T-helper 17 cell (primary cell): ENCODE measurements at regions not wholly inside any gene's neighbourhood (a gene's known extent, or its start where the extent isn't known, plus 50 kb on each side); places are given as distances from the start of the nearest gene placed in this dataset.

Source experiments
- ATAC-seq: fragments of 150-1000 bp; cut with Tn5 transposase; 2 replicates; pipeline ENCODE4 v1.10.0; 2021; ENCODE audit warnings: mild to moderate bottlenecking, moderate library complexity
- DNase-seq, 3 donors: peaks; one replicate each; pipeline versions ENCODE4 v3.0.0 to v3.0.0-alpha.2; 2020 to 2021
- H3K9me3 ChIP-seq: one replicate; pipeline ENCODE4 v1.7.0; 2013; ENCODE audit warnings: low read length, mild to moderate bottlenecking; ENCODE audit not compliant: control insufficient read depth, poor library complexity, severe bottlenecking
- H3K27ac Mint-ChIP-seq: one replicate; pipeline ENCODE4 v1.8.0; 2022; ENCODE audit warnings: mild to moderate bottlenecking, moderate library complexity, mixed read lengths
- H3K27me3 Mint-ChIP-seq: one replicate; pipeline ENCODE4 v1.8.0; 2022; ENCODE audit warnings: mixed read lengths
- H3K36me3 Mint-ChIP-seq: one replicate; pipeline ENCODE4 v1.8.0; 2022; ENCODE audit warnings: low read depth, mixed read lengths
- H3K4me1 Mint-ChIP-seq: one replicate; pipeline ENCODE4 v1.8.0; 2022; ENCODE audit warnings: mild to moderate bottlenecking, mixed read lengths
- H3K4me3 Mint-ChIP-seq: one replicate; pipeline ENCODE4 v1.8.0; 2022; ENCODE audit warnings: mild to moderate bottlenecking, moderate library complexity, mixed read lengths

GRCh38 chr6:104607501-104607900 lies 252.2 kb downstream of the HACE1 start:
- no peak overlapping the region for H3K4me3 Mint-ChIP-seq
- no peak for DNase-seq
- peaks cover 2% of the 10 kb centered on the region for H3K4me1 Mint-ChIP-seq
- H3K36me3 Mint-ChIP-seq, result peaks cover 2% of the 10 kb centered on the region
- H3K9me3 ChIP-seq, result no peaks in the 10 kb centered on the region
- peaks cover 13% of the 10 kb centered on the region for H3K27me3 Mint-ChIP-seq
- no peak for ATAC-seq
- H3K27ac Mint-ChIP-seq, result no peak overlapping the region

- H3K9me3 ChIP-seq, result no peaks in the 10 kb centered on the region
- H3K4me3 Mint-ChIP-seq, result no peak overlapping the region
- peaks cover 2% of the 10 kb centered on the region for H3K4me1 Mint-ChIP-seq
- no peak overlapping the region for H3K27ac Mint-ChIP-seq
- peaks cover 2% of the 10 kb centered on the region for H3K36me3 Mint-ChIP-seq
- H3K27me3 Mint-ChIP-seq, result peaks cover 13% of the 10 kb centered on the region
- DNase-seq (no peak), ATAC-seq (no peak)
These were observed 253.4 kb downstream of the HACE1 start for GRCh38 chr6:104606361-104606760.

- no peak overlapping the region for H3K4me3 Mint-ChIP-seq
- no peak overlapping the region for H3K27ac Mint-ChIP-seq
- H3K9me3 ChIP-seq, result no peaks in the 10 kb centered on the region
- DNase-seq, result no peak
- no peak for ATAC-seq
- H3K4me1 Mint-ChIP-seq, result peaks cover 2% of the 10 kb centered on the region
- peaks cover 13% of the 10 kb centered on the region for H3K27me3 Mint-ChIP-seq
- peaks cover 2% of the 10 kb centered on the region for H3K36me3 Mint-ChIP-seq
These were observed 255.0 kb downstream of the HACE1 start for GRCh38 chr6:104604685-104605084.

- H3K9me3 ChIP-seq, result no peaks in the 10 kb centered on the region
- Mint-ChIP-seq H3K4me1 (no peaks in the 10 kb centered on the region), H3K4me3 (no peak overlapping the region), H3K36me3 (no peaks in the 10 kb centered on the region), H3K27ac (no peak overlapping the region), H3K27me3 (peaks cover 4% of the 10 kb centered on the region)
- ATAC-seq, result no peak
- no peak for DNase-seq
These were observed 256.5 kb downstream of the HACE1 start for GRCh38 chr6:104603108-104603745.

GRCh38 chr6:104601721-104602120 lies 258.0 kb downstream of the HACE1 start:
- H3K4me1 Mint-ChIP-seq, result no peaks in the 10 kb centered on the region
- H3K36me3 Mint-ChIP-seq, result no peaks in the 10 kb centered on the region
- no peak for DNase-seq
- ATAC-seq, result no peak
- H3K9me3 ChIP-seq, result no peaks in the 10 kb centered on the region
- H3K27me3 Mint-ChIP-seq, result no peaks in the 10 kb centered on the region
- no peak overlapping the region for H3K27ac Mint-ChIP-seq
- no peak overlapping the region for H3K4me3 Mint-ChIP-seq

- Mint-ChIP-seq H3K27me3 (no peaks in the 10 kb centered on the region), H3K27ac (no peak overlapping the region), H3K36me3 (no peaks in the 10 kb centered on the region), H3K4me3 (no peak overlapping the region), H3K4me1 (no peaks in the 10 kb centered on the region)
- H3K9me3 ChIP-seq, result no peaks in the 10 kb centered on the region
- DNase-seq (no peak), ATAC-seq (no peak)
These were observed 258.5 kb downstream of the HACE1 start for GRCh38 chr6:104601131-104601651.

- ATAC-seq (no peak), DNase-seq (no peak)
- Mint-ChIP-seq H3K4me3 (no peak overlapping the region), H3K27ac (no peak overlapping the region), H3K36me3 (no peaks in the 10 kb centered on the region), H3K4me1 (no peaks in the 10 kb centered on the region), H3K27me3 (no peaks in the 10 kb centered on the region)
- no peaks in the 10 kb centered on the region for H3K9me3 ChIP-seq
These were observed 259.1 kb downstream of the HACE1 start for GRCh38 chr6:104600639-104600931.

GRCh38 chr6:104599821-104600638 lies 259.7 kb downstream of the HACE1 start:
- DNase-seq, result no peak
- H3K27me3 Mint-ChIP-seq, result no peaks in the 10 kb centered on the region
- no peaks in the 10 kb centered on the region for H3K9me3 ChIP-seq
- no peak for ATAC-seq
- no peak overlapping the region for H3K27ac Mint-ChIP-seq
- H3K4me3 Mint-ChIP-seq, result no peak overlapping the region
- no peaks in the 10 kb centered on the region for H3K4me1 Mint-ChIP-seq
- no peaks in the 10 kb centered on the region for H3K36me3 Mint-ChIP-seq

- no peaks in the 10 kb centered on the region for H3K36me3 Mint-ChIP-seq
These were observed 262.1 kb downstream of the HACE1 start for GRCh38 chr6:104597541-104598050.

GRCh38 chr6:104596091-104596490 lies 263.6 kb downstream of the HACE1 start:
- Mint-ChIP-seq H3K4me1 (no peaks in the 10 kb centered on the region), H3K4me3 (no peak overlapping the region), H3K27ac (no peak overlapping the region), H3K27me3 (peaks cover 7% of the 10 kb centered on the region), H3K36me3 (no peaks in the 10 kb centered on the region)
- DNase-seq (no peak), ATAC-seq (no peak)
- no peaks in the 10 kb centered on the region for H3K9me3 ChIP-seq

More at GRCh38 chr6:104597541-104598050, 262.1 kb downstream of the HACE1 start:
- Mint-ChIP-seq H3K4me3 (no peak overlapping the region), H3K27me3 (no peaks in the 10 kb centered on the region), H3K4me1 (no peaks in the 10 kb centered on the region), H3K27ac (no peak overlapping the region)
- DNase-seq (no peak), ATAC-seq (no peak)
- no peaks in the 10 kb centered on the region for H3K9me3 ChIP-seq

- H3K9me3 ChIP-seq, result no peaks in the 10 kb centered on the region
- peaks cover 13% of the 10 kb centered on the region for H3K27me3 Mint-ChIP-seq
- H3K4me3 Mint-ChIP-seq, result no peak overlapping the region
- ATAC-seq (no peak), DNase-seq (no peak)
- no peak overlapping the region for H3K27ac Mint-ChIP-seq
- H3K4me1 Mint-ChIP-seq, result no peaks in the 10 kb centered on the region
- no peaks in the 10 kb centered on the region for H3K36me3 Mint-ChIP-seq
These were observed 264.4 kb downstream of the HACE1 start for GRCh38 chr6:104595311-104595820.

- H3K4me1 Mint-ChIP-seq, result no peaks in the 10 kb centered on the region
- no peak for ATAC-seq
- H3K27ac Mint-ChIP-seq, result no peak overlapping the region
- H3K4me3 Mint-ChIP-seq, result no peak overlapping the region
- H3K9me3 ChIP-seq, result no peaks in the 10 kb centered on the region
- H3K27me3 Mint-ChIP-seq, result peaks cover 13% of the 10 kb centered on the region
- no peaks in the 10 kb centered on the region for H3K36me3 Mint-ChIP-seq
- DNase-seq, result no peak
These were observed 268.0 kb downstream of the HACE1 start for GRCh38 chr6:104591573-104592334.

GRCh38 chr6:104589940-104590339 lies 269.8 kb downstream of the HACE1 start:
- ATAC-seq (no peak), DNase-seq (no peak)
- no peaks in the 10 kb centered on the region for H3K9me3 ChIP-seq
- Mint-ChIP-seq H3K4me1 (no peaks in the 10 kb centered on the region), H3K36me3 (no peaks in the 10 kb centered on the region), H3K27me3 (peaks cover 13% of the 10 kb centered on the region), H3K27ac (no peak overlapping the region), H3K4me3 (no peak overlapping the region)
